DND-41 (cell line): ENCODE measurements at regions not wholly inside any gene's neighbourhood (a gene's known extent, or its start where the extent isn't known, plus 50 kb on each side); places are given as distances from the start of the nearest gene placed in this dataset.

Source experiments
- CTCF ChIP-seq: IDR thresholded peaks from 2 replicates; pipeline ENCODE4 v1.5.1; 2012; ENCODE audit warnings: borderline replicate concordance, low read length, moderate library complexity, mild to moderate bottlenecking; ENCODE audit not compliant: poor library complexity, severe bottlenecking; ENCODE audit errors: extremely low read depth
- EZH2 ChIP-seq: IDR thresholded peaks from 3 replicates; pipeline ENCODE4 v1.6.1; 2012; ENCODE audit warnings: borderline replicate concordance, low read depth, mild to moderate bottlenecking, moderate library complexity, low read length, inconsistent platforms; ENCODE audit not compliant: severe bottlenecking

DNA sequence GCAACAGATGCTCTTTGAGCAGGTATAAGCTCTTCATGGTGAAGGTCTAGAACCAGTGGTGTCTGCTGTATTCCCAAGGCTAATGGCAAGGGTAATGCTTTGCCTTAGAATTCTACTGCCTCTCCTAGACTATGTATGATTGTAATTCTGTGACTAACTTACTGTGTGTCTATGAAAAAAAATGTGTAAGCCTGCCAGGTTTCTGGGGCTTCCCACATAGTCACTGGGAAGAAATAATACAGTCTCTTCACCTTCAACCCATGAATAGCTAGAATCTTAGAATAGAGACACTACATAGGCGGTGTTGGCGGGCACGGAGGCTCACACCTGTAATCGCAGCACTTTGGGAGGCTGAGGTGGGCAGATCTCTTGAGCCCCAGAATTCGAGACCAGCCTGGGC lies 84.1 kb downstream of the C11orf91 start:
- TF ChIP-seq CTCF: no peak
- TF ChIP-seq EZH2: no peak
